ENCODE measurements at regions not wholly inside any gene's neighbourhood (a gene's known extent, or its start where the extent isn't known, plus 50 kb on each side); places are given as distances from the start of the nearest gene placed in this dataset.

DNA sequence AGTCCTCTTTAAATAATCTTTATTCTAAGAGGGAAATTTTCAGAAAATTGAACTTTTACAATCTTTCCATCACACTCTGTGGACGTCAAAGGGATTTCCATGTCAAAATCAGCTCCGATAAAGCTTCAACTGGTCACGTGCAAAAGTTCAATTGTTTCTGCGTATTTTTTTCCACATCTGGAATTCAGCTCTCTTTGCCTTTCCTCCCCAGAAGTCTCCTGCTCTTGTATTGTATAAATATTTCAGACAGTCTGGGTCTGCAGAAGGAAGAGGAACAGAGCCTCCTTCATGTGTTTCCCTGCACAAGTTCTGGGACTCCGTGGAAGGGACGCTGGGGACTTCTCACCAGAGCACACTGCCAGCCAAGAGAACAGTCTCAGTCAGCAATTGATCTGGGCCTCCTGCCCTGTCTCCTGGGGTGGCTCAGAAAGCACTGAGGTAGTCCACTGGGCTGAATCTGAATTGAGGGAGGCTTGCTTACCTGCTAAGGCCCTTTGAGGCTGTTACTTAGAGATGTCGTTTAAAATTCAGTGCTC, 251.5 kb downstream of the TFCP2L1 start:
- TF ChIP-seq, protein P1, sequence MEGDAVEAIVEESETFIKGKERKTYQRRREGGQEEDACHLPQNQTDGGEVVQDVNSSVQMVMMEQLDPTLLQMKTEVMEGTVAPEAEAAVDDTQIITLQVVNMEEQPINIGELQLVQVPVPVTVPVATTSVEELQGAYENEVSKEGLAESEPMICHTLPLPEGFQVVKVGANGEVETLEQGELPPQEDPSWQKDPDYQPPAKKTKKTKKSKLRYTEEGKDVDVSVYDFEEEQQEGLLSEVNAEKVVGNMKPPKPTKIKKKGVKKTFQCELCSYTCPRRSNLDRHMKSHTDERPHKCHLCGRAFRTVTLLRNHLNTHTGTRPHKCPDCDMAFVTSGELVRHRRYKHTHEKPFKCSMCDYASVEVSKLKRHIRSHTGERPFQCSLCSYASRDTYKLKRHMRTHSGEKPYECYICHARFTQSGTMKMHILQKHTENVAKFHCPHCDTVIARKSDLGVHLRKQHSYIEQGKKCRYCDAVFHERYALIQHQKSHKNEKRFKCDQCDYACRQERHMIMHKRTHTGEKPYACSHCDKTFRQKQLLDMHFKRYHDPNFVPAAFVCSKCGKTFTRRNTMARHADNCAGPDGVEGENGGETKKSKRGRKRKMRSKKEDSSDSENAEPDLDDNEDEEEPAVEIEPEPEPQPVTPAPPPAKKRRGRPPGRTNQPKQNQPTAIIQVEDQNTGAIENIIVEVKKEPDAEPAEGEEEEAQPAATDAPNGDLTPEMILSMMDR (conservative IDR thresholded peaks at IDR 0.05; ENCODE audit: low read depth, low read length), result no peak
- TF ChIP-seq EZH2phosphoT487 (IDR thresholded peaks at IDR 0.05; ENCODE audit: borderline replicate concordance, low read length) (no peak), EZH2 (IDR thresholded peaks at IDR 0.05; ENCODE audit: low read length, unreplicated experiment) (no peak)

Data from PC-3 (cell line).